Activated naive CD8-positive, alpha-beta T cell treated with anti-CD3 and anti-CD28 coated beads, Interleukin-2, amount 10 ng/mL, durations not matched to agents 7 days and 5 days (primary cell): ENCODE measurements at regions not wholly inside any gene's neighbourhood (a gene's known extent, or its start where the extent isn't known, plus 50 kb on each side); places are given as distances from the start of the nearest gene placed in this dataset.

ENCODE experiments used
- ATAC-seq: fragments of 150-1000 bp; cut with Tn5 transposase; one replicate; pipeline ENCODE4 v1.10.0; 2021; ENCODE audit warnings: low read depth, moderate library complexity
- POLR2A ChIA-PET: fragments of 350-600 bp; sonication (Branson Sonifier 250); formaldehyde crosslinking; loops from one replicate; lab custom pipeline; 2021; ENCODE audit warnings: antibody characterized with exemption; lab: Charles Lee
- DNase-seq: peaks from one replicate; pipeline ENCODE4 v3.0.0; 2021
- H3K27ac Mint-ChIP-seq: one replicate; pipeline ENCODE4 v1.8.0; 2022; ENCODE audit warnings: mild to moderate bottlenecking, mixed read lengths
- H3K27me3 Mint-ChIP-seq: one replicate; pipeline ENCODE4 v1.8.0; 2022; ENCODE audit warnings: mild to moderate bottlenecking, moderate library complexity, mixed read lengths
- H3K36me3 Mint-ChIP-seq: one replicate; pipeline ENCODE4 v1.8.0; 2021; ENCODE audit warnings: mild to moderate bottlenecking, mixed read lengths
- H3K4me1 Mint-ChIP-seq: one replicate; pipeline ENCODE4 v1.8.0; 2021; ENCODE audit warnings: mixed read lengths
- H3K4me3 Mint-ChIP-seq: one replicate; pipeline ENCODE4 v1.8.0; 2022; ENCODE audit warnings: mild to moderate bottlenecking, moderate library complexity, mixed read lengths
- H3K9me3 Mint-ChIP-seq: one replicate; pipeline ENCODE4 v1.8.0; 2021; ENCODE audit warnings: mixed read lengths

- DNase-seq (no peak), ATAC-seq (no peak)
- Mint-ChIP-seq H3K9me3 (no peaks in the 10 kb centered on the region), H3K4me1 (no peaks in the 10 kb centered on the region), H3K4me3 (no peak overlapping the region), H3K36me3 (no peaks in the 10 kb centered on the region), H3K27me3 (no peaks in the 10 kb centered on the region), H3K27ac (no peak overlapping the region)
- POLR2A ChIA-PET = no interaction called here
These were observed 465.4 kb downstream of the RMST start for GRCh38 chr12:97927977-97928376.

- Mint-ChIP-seq H3K36me3 (no peaks in the 10 kb centered on the region), H3K27ac (no peak overlapping the region), H3K4me3 (no peak overlapping the region), H3K9me3 (peaks cover 2% of the 10 kb centered on the region), H3K27me3 (no peaks in the 10 kb centered on the region), H3K4me1 (no peaks in the 10 kb centered on the region)
- ATAC-seq (no peak), DNase-seq (no peak)
- POLR2A ChIA-PET = no interaction called here
These were observed 473.6 kb downstream of the RMST start for GRCh38 chr12:97936165-97936564.

- H3K4me1 Mint-ChIP-seq = no peaks in the 10 kb centered on the region
- no peaks in the 10 kb centered on the region for H3K27me3 Mint-ChIP-seq
- no peak overlapping the region for H3K27ac Mint-ChIP-seq
- no peak overlapping the region for H3K4me3 Mint-ChIP-seq
- no peak for ATAC-seq
- H3K36me3 Mint-ChIP-seq = no peaks in the 10 kb centered on the region
- POLR2A ChIA-PET = no interaction called here
- H3K9me3 Mint-ChIP-seq = peaks cover 8% of the 10 kb centered on the region
- no peak for DNase-seq
These were observed 475.4 kb downstream of the RMST start for GRCh38 chr12:97938031-97938430.

GRCh38 chr12:97939156-97939555 lies 476.6 kb downstream of the RMST start:
- H3K36me3 Mint-ChIP-seq = no peaks in the 10 kb centered on the region
- peaks cover 8% of the 10 kb centered on the region for H3K9me3 Mint-ChIP-seq
- H3K27ac Mint-ChIP-seq = no peak overlapping the region
- no peak overlapping the region for H3K4me3 Mint-ChIP-seq
- H3K4me1 Mint-ChIP-seq = no peaks in the 10 kb centered on the region
- ATAC-seq (no peak), DNase-seq (no peak)
- POLR2A ChIA-PET = no interaction called here
- H3K27me3 Mint-ChIP-seq = no peaks in the 10 kb centered on the region

- Mint-ChIP-seq H3K36me3 (no peaks in the 10 kb centered on the region), H3K4me3 (no peak overlapping the region), H3K27ac (no peak overlapping the region), H3K27me3 (no peaks in the 10 kb centered on the region), H3K9me3 (peaks cover 8% of the 10 kb centered on the region), H3K4me1 (no peaks in the 10 kb centered on the region)
- no peak for ATAC-seq
- DNase-seq = no peak
- POLR2A ChIA-PET = no interaction called here
These were observed 477.5 kb downstream of the RMST start for GRCh38 chr12:97940105-97940504.

- Mint-ChIP-seq H3K9me3 (peaks cover 8% of the 10 kb centered on the region), H3K4me3 (no peak overlapping the region), H3K27me3 (no peaks in the 10 kb centered on the region), H3K4me1 (no peaks in the 10 kb centered on the region), H3K27ac (no peak overlapping the region), H3K36me3 (no peaks in the 10 kb centered on the region)
- POLR2A ChIA-PET = no interaction called here
- DNase-seq = no peak
- no peak for ATAC-seq
These were observed 478.0 kb downstream of the RMST start for GRCh38 chr12:97940629-97941028.

- H3K9me3 Mint-ChIP-seq = peaks cover 8% of the 10 kb centered on the region
- no peaks in the 10 kb centered on the region for H3K4me1 Mint-ChIP-seq
- POLR2A ChIA-PET = no interaction called here
- H3K27me3 Mint-ChIP-seq = no peaks in the 10 kb centered on the region
- no peaks in the 10 kb centered on the region for H3K36me3 Mint-ChIP-seq
- DNase-seq = no peak
- no peak overlapping the region for H3K4me3 Mint-ChIP-seq
- H3K27ac Mint-ChIP-seq = no peak overlapping the region
- no peak for ATAC-seq
These were observed 479.2 kb downstream of the RMST start for GRCh38 chr12:97941686-97942354.

GRCh38 chr12:97943359-97943758 lies 480.8 kb downstream of the RMST start:
- no peaks in the 10 kb centered on the region for H3K4me1 Mint-ChIP-seq
- ATAC-seq (no peak), DNase-seq (no peak)
- H3K9me3 Mint-ChIP-seq = peaks cover 8% of the 10 kb centered on the region
- no peaks in the 10 kb centered on the region for H3K27me3 Mint-ChIP-seq
- no peak overlapping the region for H3K27ac Mint-ChIP-seq
- no peak overlapping the region for H3K4me3 Mint-ChIP-seq
- H3K36me3 Mint-ChIP-seq = no peaks in the 10 kb centered on the region
- POLR2A ChIA-PET = no interaction called here

- Mint-ChIP-seq H3K4me3 (no peak overlapping the region), H3K27ac (no peak overlapping the region), H3K27me3 (no peaks in the 10 kb centered on the region), H3K4me1 (no peaks in the 10 kb centered on the region), H3K36me3 (no peaks in the 10 kb centered on the region), H3K9me3 (peaks cover 8% of the 10 kb centered on the region)
- DNase-seq (no peak), ATAC-seq (no peak)
- POLR2A ChIA-PET = no interaction called here
These were observed 482.0 kb downstream of the RMST start for GRCh38 chr12:97944576-97944975.

- Mint-ChIP-seq H3K4me3 (no peak overlapping the region), H3K27me3 (no peaks in the 10 kb centered on the region), H3K4me1 (no peaks in the 10 kb centered on the region), H3K9me3 (peaks cover 4% of the 10 kb centered on the region), H3K36me3 (no peaks in the 10 kb centered on the region), H3K27ac (no peak overlapping the region)
- ATAC-seq (no peak), DNase-seq (no peak)
- POLR2A ChIA-PET = no interaction called here
These were observed 484.1 kb downstream of the RMST start for GRCh38 chr12:97946701-97947100.

- POLR2A ChIA-PET = no interaction called here
- H3K4me3 Mint-ChIP-seq = no peak overlapping the region
- no peak overlapping the region for H3K27ac Mint-ChIP-seq
- ATAC-seq (no peak), DNase-seq (no peak)
- H3K9me3 Mint-ChIP-seq = no peaks in the 10 kb centered on the region
- H3K36me3 Mint-ChIP-seq = no peaks in the 10 kb centered on the region
- no peaks in the 10 kb centered on the region for H3K4me1 Mint-ChIP-seq
- no peaks in the 10 kb centered on the region for H3K27me3 Mint-ChIP-seq
These were observed 486.0 kb downstream of the RMST start for GRCh38 chr12:97948591-97948990.

GRCh38 chr12:97951239-97951638 lies 488.6 kb downstream of the RMST start:
- H3K36me3 Mint-ChIP-seq = no peaks in the 10 kb centered on the region

GRCh38 chr12:97951717-97952116 lies 489.1 kb downstream of the RMST start:
- no peak overlapping the region for H3K4me3 Mint-ChIP-seq
- H3K9me3 Mint-ChIP-seq = peaks cover 7% of the 10 kb centered on the region
- no peaks in the 10 kb centered on the region for H3K36me3 Mint-ChIP-seq
- POLR2A ChIA-PET = no interaction called here
- no peaks in the 10 kb centered on the region for H3K27me3 Mint-ChIP-seq
- ATAC-seq (no peak), DNase-seq (no peak)
- no peaks in the 10 kb centered on the region for H3K4me1 Mint-ChIP-seq
- no peak overlapping the region for H3K27ac Mint-ChIP-seq

More at GRCh38 chr12:97951239-97951638, 488.6 kb downstream of the RMST start:
- Mint-ChIP-seq H3K4me3 (no peak overlapping the region), H3K27ac (no peak overlapping the region), H3K27me3 (no peaks in the 10 kb centered on the region), H3K9me3 (peaks cover 3% of the 10 kb centered on the region), H3K4me1 (no peaks in the 10 kb centered on the region)
- ATAC-seq (no peak), DNase-seq (no peak)
- POLR2A ChIA-PET = no interaction called here

- Mint-ChIP-seq H3K9me3 (peaks cover 7% of the 10 kb centered on the region), H3K27ac (no peak overlapping the region), H3K4me3 (no peak overlapping the region), H3K36me3 (no peaks in the 10 kb centered on the region), H3K27me3 (no peaks in the 10 kb centered on the region), H3K4me1 (no peaks in the 10 kb centered on the region)
- POLR2A ChIA-PET = no interaction called here
- ATAC-seq = no peak
- no peak for DNase-seq
These were observed 494.5 kb downstream of the RMST start for GRCh38 chr12:97957109-97957508.

- POLR2A ChIA-PET = no interaction called here
- Mint-ChIP-seq H3K27me3 (no peaks in the 10 kb centered on the region), H3K4me1 (no peaks in the 10 kb centered on the region), H3K9me3 (peaks cover 7% of the 10 kb centered on the region), H3K27ac (no peak overlapping the region), H3K36me3 (no peaks in the 10 kb centered on the region), H3K4me3 (no peak overlapping the region)
- DNase-seq (no peak), ATAC-seq (no peak)
These were observed 497.6 kb downstream of the RMST start for GRCh38 chr12:97960225-97960624.
